ENCODE measurements at regions not wholly inside any gene's neighbourhood (a gene's known extent, or its start where the extent isn't known, plus 50 kb on each side); places are given as distances from the start of the nearest gene placed in this dataset.

- no peak for TF ChIP-seq CTCF (IDR thresholded peaks at IDR 0.05; ENCODE audit: low read length)
- TF ChIP-seq EZH2phosphoT487 (IDR thresholded peaks at IDR 0.05; ENCODE audit: low read length) = no peak
- no peak for TF ChIP-seq EZH2 (optimal IDR thresholded peaks at IDR 0.05; ENCODE audit: low read depth, low read length)
These were observed 347.4 kb upstream of the AGA start for GRCh38 chr4:177789610-177790009.

Data from MM.1S (cell line).